ENCODE measurements at regions not wholly inside any gene's neighbourhood (a gene's known extent, or its start where the extent isn't known, plus 50 kb on each side); places are given as distances from the start of the nearest gene placed in this dataset.

DNA sequence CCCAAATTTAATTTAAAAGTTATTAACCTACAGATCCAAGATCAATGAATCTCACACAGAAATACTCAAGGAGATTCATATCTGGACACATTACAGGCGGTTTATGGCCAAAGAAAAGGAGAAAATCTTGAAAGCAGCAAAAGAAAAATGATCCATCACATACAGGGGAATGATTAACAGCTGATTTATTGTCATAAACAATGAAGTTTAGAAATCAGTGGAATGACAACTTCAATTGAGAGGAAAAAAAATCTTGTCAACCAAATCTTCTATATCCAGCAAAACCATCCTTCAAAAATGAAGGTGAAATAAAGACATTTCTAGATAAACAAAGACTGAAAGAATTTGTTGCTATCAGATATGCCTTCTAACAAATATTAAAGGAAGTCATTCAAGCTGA lies 156.2 kb upstream of the SEMA6D start:
- TF ChIP-seq, protein P1, sequence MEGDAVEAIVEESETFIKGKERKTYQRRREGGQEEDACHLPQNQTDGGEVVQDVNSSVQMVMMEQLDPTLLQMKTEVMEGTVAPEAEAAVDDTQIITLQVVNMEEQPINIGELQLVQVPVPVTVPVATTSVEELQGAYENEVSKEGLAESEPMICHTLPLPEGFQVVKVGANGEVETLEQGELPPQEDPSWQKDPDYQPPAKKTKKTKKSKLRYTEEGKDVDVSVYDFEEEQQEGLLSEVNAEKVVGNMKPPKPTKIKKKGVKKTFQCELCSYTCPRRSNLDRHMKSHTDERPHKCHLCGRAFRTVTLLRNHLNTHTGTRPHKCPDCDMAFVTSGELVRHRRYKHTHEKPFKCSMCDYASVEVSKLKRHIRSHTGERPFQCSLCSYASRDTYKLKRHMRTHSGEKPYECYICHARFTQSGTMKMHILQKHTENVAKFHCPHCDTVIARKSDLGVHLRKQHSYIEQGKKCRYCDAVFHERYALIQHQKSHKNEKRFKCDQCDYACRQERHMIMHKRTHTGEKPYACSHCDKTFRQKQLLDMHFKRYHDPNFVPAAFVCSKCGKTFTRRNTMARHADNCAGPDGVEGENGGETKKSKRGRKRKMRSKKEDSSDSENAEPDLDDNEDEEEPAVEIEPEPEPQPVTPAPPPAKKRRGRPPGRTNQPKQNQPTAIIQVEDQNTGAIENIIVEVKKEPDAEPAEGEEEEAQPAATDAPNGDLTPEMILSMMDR (IDR thresholded peaks at IDR 0.05), result no peak
- TF ChIP-seq EP300 (IDR thresholded peaks at IDR 0.05), result no peak
